ENCODE measurements at regions not wholly inside any gene's neighbourhood (a gene's known extent, or its start where the extent isn't known, plus 50 kb on each side); places are given as distances from the start of the nearest gene placed in this dataset.

DNA sequence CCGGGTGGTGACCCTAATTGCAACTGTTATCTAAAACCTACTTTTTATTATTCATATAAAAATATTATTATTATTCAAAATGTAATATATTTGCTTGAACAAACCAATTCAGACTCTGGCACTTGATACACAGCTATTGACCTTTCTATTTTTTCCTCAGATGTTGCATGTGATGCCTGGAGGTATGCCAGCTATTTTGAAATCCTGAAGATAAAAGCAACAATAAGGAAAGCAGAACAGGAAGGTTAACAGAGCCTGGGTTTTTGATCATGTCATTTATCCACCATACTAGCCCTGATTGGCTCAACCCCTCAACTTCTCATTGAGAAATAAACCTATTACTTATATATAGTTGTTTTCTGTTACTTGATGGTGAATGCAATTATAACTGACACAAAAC lies 340.9 kb upstream of the KIF2A start:
- Histone ChIP-seq H3K9ac (ENCODE audit: low read length in 3 of 3) (no peak overlapping the region), H3K4me3 (ENCODE audit: low read length in 3 of 3) (no peak overlapping the region), H3K4me1 (ENCODE audit: control insufficient read depth in 2 of 3, insufficient read depth in 2 of 3, low read depth in 1 of 3, low read length in 3 of 3) (no peaks in the 10 kb centered on the region), H3K9me3 (ENCODE audit: control insufficient read depth in 2 of 3, insufficient read depth in 1 of 3, low read length in 3 of 3) (peaks cover 0 to 11% (median 0%) of the 10 kb centered on the region in 3 donors), H3K36me3 (ENCODE audit: control insufficient read depth in 2 of 3, insufficient read depth in 3 of 3, low read length in 3 of 3) (no peaks in the 10 kb centered on the region), H3K27me3 (ENCODE audit: control insufficient read depth, insufficient read depth, low read length) (no peaks in the 10 kb centered on the region), H3K27ac (ENCODE audit: low read depth in 2 of 2, low read length in 2 of 2) (no peak overlapping the region)
- TF ChIP-seq, protein P1, sequence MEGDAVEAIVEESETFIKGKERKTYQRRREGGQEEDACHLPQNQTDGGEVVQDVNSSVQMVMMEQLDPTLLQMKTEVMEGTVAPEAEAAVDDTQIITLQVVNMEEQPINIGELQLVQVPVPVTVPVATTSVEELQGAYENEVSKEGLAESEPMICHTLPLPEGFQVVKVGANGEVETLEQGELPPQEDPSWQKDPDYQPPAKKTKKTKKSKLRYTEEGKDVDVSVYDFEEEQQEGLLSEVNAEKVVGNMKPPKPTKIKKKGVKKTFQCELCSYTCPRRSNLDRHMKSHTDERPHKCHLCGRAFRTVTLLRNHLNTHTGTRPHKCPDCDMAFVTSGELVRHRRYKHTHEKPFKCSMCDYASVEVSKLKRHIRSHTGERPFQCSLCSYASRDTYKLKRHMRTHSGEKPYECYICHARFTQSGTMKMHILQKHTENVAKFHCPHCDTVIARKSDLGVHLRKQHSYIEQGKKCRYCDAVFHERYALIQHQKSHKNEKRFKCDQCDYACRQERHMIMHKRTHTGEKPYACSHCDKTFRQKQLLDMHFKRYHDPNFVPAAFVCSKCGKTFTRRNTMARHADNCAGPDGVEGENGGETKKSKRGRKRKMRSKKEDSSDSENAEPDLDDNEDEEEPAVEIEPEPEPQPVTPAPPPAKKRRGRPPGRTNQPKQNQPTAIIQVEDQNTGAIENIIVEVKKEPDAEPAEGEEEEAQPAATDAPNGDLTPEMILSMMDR (IDR thresholded peaks at IDR 0.05; ENCODE audit: borderline replicate concordance, extremely low read depth, insufficient read depth), result no peak
- DNase-seq, result no peak
- FAIRE-seq, result no peak
- intact Hi-C loops (cut with DNase I), result no loop called here

DNA sequence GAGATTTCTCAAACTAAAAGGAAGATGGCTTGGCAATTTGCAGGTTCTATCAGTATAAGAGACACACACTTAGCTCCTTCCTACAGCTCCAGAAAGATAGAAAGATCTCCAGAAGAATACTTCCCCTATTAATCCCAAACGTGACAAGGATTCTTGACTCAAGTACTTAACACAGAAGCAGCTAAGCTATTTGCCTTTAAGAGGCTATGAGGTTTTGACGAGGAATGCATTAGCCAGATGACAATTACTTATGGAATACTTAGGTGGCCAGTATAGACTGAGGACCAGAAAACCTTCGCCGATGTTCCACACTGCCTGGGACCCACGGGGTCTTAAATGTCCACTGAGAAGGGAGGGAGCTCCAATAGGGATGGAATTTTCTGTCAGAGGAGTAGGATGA lies 340.5 kb upstream of the KIF2A start:
- Histone ChIP-seq H3K9me3 (ENCODE audit: control insufficient read depth in 2 of 3, insufficient read depth in 1 of 3, low read length in 3 of 3) (peaks cover 0 to 11% (median 0%) of the 10 kb centered on the region in 3 donors), H3K36me3 (ENCODE audit: control insufficient read depth in 2 of 3, insufficient read depth in 3 of 3, low read length in 3 of 3) (no peaks in the 10 kb centered on the region), H3K4me3 (ENCODE audit: low read length in 3 of 3) (no peak overlapping the region), H3K9ac (ENCODE audit: low read length in 3 of 3) (no peak overlapping the region), H3K4me1 (ENCODE audit: control insufficient read depth in 2 of 3, insufficient read depth in 2 of 3, low read depth in 1 of 3, low read length in 3 of 3) (no peaks in the 10 kb centered on the region), H3K27ac (ENCODE audit: low read depth in 2 of 2, low read length in 2 of 2) (no peak overlapping the region), H3K27me3 (ENCODE audit: control insufficient read depth, insufficient read depth, low read length) (no peaks in the 10 kb centered on the region)
- DNase-seq, result no peak
- intact Hi-C loops (cut with DNase I), result no loop called here
- TF ChIP-seq, protein P1 (IDR thresholded peaks at IDR 0.05; ENCODE audit: borderline replicate concordance, extremely low read depth, insufficient read depth), result no peak
- no peak for FAIRE-seq

DNA sequence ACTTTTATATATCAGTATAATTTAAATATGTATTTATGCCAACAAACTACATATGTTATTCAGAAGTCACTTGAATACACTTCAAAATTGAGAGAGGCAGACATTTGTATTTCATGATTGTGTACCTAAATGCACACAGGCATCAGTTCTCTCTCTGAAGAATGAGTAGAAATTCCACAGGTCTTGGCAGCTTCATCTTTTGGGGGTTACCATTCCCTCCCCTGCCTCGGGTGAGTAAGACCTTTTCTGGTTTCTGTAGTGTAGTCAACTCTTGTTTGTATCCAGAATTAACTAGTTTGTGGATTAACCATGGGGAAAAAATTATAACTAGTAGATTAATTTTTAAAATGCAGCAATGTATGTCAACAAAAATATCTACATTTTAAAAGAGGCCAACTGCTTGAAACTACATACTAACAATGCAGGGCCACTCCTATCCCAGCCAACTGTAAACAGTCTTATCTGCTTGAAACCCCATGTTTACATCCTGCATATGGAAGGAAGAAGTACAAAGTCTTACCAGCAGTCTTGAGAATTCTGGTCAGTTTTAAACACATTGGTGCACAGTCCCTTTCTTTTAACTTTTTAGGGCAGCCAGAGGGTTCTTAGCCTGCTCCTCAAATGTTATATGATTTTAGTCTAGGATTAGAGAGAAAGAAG lies 339.6 kb upstream of the KIF2A start:
- H3K27ac ChIP-seq (ENCODE audit: low read depth in 2 of 2, low read length in 2 of 2), result no peak overlapping the region

More for the DNA sequence above, 339.6 kb upstream of the KIF2A start:
- intact Hi-C loops (cut with DNase I), result no loop called here
- peaks cover 0 to 11% (median 0%) of the 10 kb centered on the region in 3 donors for H3K9me3 ChIP-seq (ENCODE audit: control insufficient read depth in 2 of 3, insufficient read depth in 1 of 3, low read length in 3 of 3)
- TF ChIP-seq, protein P1 (IDR thresholded peaks at IDR 0.05; ENCODE audit: borderline replicate concordance, extremely low read depth, insufficient read depth), result no peak
- no peak overlapping the region for H3K9ac ChIP-seq (ENCODE audit: low read length in 3 of 3)
- DNase-seq (no peak), FAIRE-seq (no peak)
- no peaks in the 10 kb centered on the region for H3K27me3 ChIP-seq (ENCODE audit: control insufficient read depth, insufficient read depth, low read length)
- H3K4me3 ChIP-seq (ENCODE audit: low read length in 3 of 3), result no peak overlapping the region
- H3K4me1 ChIP-seq (ENCODE audit: control insufficient read depth in 2 of 3, insufficient read depth in 2 of 3, low read depth in 1 of 3, low read length in 3 of 3), result no peaks in the 10 kb centered on the region
- H3K36me3 ChIP-seq (ENCODE audit: control insufficient read depth in 2 of 3, insufficient read depth in 3 of 3, low read length in 3 of 3), result no peaks in the 10 kb centered on the region

All from kidney (tissue), 13 donors.